ENCODE measurements at regions not wholly inside any gene's neighbourhood (a gene's known extent, or its start where the extent isn't known, plus 50 kb on each side); places are given as distances from the start of the nearest gene placed in this dataset.
"Not testable (repeated sequence)": the region's sequence is repeated elsewhere in the genome, so short reads cannot be mapped to it uniquely, and the experiment has no call there.

GRCh38 chr10:65275296-65275695, 1650.5 kb upstream of the LRRTM3 start:
- DNase-seq (ENCODE audit: low spot score) = no peak

DNA sequence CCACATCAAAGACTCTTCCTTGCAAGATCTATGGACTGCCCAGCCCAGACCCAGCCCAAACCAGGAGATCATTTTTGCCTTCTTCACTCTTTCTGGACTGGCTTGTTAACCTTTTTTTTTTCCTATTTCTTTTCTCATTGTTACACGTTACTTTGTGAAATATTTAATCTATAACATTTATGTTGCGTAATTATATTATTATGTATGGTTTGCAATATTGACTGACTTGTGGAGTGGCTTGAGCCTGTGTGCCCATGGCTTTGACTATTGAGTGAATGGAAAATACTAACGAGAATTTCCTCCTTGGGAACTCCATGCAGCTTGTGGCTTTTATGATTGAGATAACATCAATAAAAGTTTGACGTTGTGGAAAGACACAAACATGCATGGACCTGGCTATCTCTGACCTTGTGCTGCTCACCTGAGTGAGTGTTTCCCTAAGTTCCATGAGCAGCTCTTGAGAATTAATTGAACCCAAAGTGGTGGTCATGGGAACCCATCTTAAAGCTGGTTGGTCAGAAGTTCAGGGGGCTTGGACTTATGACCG, 1641.3 kb upstream of the LRRTM3 start:
- no peak for DNase-seq (ENCODE audit: low spot score)

GRCh38 chr10:65285726-65286125, 1640.1 kb upstream of the LRRTM3 start:
- not testable (repeated sequence) for DNase-seq (ENCODE audit: low spot score)

GRCh38 chr10:65291286-65291685, 1634.5 kb upstream of the LRRTM3 start:
- DNase-seq (ENCODE audit: low spot score) = no peak

- no peak for DNase-seq (ENCODE audit: low spot score)
Observed at GRCh38 chr10:65292551-65292950, 1633.3 kb upstream of the LRRTM3 start.

DNA sequence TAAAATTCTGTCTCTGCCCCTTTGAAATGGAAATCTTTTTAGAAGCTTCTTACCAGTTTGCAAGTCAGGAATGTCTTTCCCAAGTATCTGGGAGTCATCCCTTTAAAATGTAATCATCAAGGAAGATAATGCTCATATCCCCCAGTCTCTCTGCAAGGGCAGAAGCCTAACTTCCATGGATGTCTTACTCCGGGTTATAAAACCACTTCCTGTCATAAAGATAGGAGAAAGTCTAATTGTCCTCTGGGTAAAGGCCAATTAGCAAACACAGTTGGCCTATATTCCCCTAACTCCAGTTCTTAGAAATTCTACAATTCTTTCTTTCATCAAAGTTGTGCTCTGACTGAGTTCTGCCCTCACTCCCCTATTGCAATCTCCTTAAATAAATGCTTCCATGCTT, 1631.5 kb upstream of the LRRTM3 start:
- no peak for DNase-seq (ENCODE audit: low spot score)

DNA sequence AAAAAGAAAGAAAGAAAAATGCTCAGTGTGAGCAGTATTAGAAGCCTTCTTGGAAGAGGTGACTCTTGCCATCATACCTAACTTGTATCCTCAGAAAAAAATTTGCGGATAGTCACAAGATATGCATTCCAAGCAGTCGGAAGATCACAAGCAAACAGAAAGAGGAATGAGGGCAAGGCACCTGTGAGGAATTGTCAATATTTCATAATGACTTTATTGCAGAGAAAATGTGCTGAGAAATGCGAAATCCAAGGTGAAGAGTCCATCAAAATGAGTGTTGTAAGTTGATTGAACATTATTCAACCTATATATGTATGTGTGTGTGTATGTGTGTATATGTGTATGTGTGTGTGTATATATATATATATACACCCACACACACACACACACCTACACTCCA, 1624.7 kb upstream of the LRRTM3 start:
- no peak for DNase-seq (ENCODE audit: low spot score)

DNA sequence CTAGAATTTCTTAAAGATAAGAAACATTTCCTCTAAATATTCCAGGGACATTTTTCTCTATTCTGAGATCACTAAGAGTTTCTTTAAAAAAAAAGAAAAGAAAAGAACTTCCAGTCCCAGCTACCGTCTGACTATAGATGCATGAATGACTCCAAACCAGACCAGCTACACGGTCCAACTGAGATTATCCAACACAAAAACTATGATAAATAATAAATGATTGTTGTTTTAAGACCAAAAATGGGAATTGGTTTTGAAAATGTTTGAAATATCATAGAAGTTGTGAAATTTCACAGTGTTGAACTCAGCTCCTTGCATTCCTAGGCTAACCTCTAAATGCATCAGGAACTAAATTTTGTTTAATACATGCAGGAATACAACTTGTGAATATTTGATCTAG, 1619.6 kb upstream of the LRRTM3 start:
- DNase-seq (ENCODE audit: low spot score) = no peak

GRCh38 chr10:65312876-65313275, 1613.0 kb upstream of the LRRTM3 start:
- DNase-seq (ENCODE audit: low spot score) = no peak

DNA sequence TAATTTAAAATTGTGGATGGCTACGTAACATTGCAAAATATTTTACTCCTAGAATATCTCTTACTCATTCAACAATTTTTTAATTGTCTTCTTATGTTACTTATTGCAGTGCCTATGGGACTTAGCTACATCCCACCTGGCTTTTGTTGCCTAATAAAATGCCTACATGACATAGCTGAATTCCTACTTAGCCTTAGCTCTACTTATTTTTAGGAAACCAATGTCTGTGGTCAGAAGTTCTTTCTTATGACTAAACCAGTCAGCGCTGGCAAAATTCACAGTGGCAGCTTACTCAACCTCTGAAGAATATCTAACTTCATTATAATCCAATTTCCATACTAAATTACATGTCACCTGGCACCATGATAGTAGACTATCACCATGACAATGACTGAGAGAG, 1612.4 kb upstream of the LRRTM3 start:
- no peak for DNase-seq (ENCODE audit: low spot score)

- DNase-seq (ENCODE audit: low spot score) = no peak
Observed at GRCh38 chr10:65314253-65314652, 1611.6 kb upstream of the LRRTM3 start.

DNA sequence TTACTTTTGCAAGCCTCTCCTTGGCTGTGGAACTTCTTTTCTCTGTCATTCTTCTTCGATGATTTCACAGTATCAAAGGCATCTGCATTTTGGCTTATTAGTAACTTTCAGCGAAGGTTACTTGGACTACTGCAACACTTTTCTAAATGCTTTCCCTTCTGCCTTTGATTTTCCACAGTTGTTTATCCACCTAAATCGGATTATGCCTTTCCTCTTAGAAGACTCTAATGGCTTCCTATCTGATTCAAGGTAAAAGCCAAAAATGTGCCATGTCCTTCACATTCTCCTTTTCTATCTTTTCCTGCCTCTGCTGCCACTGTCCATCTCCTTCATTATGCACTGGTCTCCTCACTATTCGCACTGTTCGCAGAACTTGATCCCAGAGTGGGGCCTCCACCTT, 1606.3 kb upstream of the LRRTM3 start:
- DNase-seq (ENCODE audit: low spot score) = no peak

DNA sequence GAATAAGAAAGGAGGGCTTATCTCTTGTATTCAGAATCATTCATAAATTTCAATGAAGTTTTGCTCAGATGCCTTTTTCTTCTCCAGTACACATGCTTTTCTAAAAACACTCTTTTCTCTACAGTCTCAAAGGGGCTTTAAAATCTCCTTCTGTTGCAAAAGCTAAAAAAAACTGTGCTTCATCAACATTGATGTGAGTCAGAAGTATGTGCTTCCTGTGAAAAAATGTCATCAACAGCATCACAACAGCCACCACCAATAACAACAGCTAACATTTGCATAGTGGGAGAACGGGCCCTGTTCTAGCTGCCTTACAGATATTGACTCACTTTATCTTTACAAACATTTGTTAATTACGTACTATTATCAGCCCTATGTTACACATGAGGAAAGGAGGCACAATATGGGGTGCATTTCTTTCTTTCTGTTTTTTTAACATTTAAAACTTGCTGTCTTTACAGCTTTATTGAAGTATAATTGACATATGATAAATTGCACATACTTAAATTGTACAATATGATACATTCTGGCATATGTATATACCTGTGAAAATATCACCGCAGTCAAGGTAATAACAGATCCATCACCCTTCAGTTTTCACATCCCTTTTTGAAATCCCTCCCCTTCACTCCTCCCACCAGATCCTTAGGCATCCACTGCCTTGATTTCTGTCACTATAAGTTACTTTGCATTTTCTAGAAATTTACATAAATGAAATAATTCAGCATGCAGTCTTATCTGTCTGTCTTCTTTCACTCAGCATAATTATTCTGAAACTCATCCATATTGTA, 1605.4 kb upstream of the LRRTM3 start:
- DNase-seq (ENCODE audit: low spot score) = peak; percentile 74

DNA sequence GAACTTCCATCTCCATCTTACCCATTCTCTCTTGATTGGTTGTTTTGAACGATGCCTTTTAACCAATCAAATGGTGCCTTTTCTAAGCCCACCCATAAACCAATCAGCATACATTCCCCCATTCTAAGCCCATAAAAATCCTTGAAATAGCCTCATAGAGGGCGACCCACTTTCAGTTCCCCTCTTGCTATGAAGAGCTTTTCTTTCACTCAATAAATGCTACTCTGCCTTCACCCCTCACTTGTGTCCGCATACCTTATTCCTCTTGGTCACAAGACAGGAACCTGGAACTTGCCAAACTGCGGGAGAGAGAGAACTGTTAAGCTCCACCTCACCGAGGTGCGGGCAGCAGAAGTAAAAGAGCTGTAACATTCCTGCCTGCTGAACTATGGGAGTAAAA, 1602.0 kb upstream of the LRRTM3 start:
- DNase-seq (ENCODE audit: low spot score) = no peak

- no peak for DNase-seq (ENCODE audit: low spot score)
Observed at GRCh38 chr10:65325913-65326312, 1599.9 kb upstream of the LRRTM3 start.

DNA sequence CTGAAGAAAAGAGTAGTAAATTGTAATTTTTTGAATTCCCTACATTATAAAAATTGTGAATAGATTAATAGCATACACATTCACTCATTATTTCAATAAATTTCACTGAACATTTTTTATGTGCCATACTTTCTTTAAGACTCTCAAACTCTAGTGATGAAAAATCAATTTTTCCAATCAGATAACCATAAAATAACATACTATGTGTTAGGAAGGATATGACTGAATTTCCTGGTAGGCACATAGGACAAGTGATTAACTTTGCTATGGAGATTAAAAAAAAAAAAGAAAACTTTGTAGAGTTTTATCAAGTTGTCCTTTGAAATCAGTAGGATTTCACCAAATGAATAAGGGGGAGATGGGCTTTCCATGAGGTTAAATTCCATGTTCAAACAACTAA, 1597.3 kb upstream of the LRRTM3 start:
- no peak for DNase-seq (ENCODE audit: low spot score)

DNA sequence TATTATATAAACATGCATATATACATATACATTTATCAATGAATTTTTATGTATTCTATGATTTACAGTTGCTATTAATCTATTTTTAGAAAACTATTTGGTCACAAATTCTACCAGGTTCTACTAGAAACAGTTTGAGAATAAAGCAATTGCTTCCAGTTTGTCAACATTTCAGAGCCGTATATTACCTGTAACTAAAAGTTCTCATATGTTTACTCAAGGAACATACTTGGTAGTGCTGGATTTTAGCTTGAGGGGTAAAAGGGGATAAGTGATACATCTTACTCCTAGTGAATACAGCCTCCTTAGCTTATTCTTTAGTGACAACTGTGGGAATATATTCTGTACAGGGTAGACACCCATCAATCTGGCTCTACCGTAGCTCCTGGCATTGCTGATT, 1590.5 kb upstream of the LRRTM3 start:
- no peak for DNase-seq (ENCODE audit: low spot score)

DNA sequence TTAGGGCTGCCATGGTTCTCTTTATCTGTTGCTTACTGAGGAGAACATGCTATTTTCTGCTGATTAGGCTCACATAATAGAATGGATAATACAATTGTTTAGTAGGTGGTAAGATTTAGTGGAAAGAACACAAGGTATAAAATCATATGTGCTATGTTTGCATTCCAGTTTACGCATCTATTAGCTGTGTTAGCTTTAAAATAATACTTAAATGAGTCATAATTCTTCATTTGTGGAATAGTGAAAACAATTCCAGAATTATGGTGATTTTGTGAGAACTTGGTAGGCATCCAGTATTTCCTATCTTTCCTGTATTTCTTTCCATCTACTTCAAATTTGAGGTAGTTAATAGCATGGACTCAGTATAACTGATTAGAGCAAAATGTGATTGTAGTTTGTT, 1585.5 kb upstream of the LRRTM3 start:
- no peak for DNase-seq (ENCODE audit: low spot score)

DNA sequence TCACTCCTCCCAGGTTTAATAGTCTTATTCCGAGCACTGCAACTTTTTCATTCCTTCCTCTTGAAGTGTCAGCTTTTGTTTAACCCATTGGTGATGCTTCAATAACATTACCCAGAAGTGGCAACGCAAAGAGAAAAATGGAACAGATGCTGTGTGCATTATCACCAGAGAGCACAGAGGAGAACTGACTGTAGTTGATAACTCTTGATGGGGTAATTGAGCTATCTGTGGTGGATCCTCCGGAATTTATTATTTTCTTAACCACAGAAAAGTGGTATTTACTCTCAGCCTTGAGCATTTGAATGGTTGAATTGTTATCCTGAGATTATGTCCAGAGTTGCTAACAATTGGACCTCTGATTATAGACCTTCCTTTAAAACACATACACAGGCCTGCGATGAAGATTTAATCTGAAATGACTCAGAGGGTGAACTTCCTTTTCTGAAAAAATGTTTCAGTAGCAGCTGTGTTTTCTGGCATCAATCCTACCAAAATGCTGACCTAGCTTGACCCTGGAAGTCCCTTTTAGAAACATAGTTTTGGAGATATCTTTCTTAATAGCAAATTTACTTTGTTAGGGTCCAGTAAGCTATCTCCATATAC, 1584.4 kb upstream of the LRRTM3 start:
- DNase-seq (ENCODE audit: low spot score) = peak; percentile 82

DNA sequence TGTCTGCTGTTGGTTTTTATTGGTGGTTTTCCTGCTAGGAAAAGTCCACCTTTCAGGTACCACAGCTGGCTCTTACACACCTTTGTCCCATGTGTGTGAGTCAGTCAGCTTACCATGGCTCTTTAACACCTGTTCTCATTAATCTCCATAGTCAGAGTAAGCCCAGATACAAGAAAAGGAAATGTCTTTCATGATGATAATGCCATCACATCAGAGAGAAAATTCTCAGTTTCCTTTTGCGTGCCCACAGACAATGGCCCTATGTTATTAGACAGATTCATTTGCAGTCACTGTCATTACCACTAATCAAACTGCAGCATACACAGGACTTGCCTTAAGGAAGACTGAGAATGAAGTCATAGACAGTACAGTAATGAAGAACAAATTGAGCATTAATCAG, 1583.6 kb upstream of the LRRTM3 start:
- no peak for DNase-seq (ENCODE audit: low spot score)

- no peak for DNase-seq (ENCODE audit: low spot score)
Observed at GRCh38 chr10:65346466-65346865, 1579.4 kb upstream of the LRRTM3 start.

- no peak for DNase-seq (ENCODE audit: low spot score)
Observed at GRCh38 chr10:65348637-65349036, 1577.2 kb upstream of the LRRTM3 start.

- DNase-seq (ENCODE audit: low spot score) = no peak
Observed at GRCh38 chr10:65350611-65351010, 1575.2 kb upstream of the LRRTM3 start.
